ENCODE measurements at regions not wholly inside any gene's neighbourhood (a gene's known extent, or its start where the extent isn't known, plus 50 kb on each side); places are given as distances from the start of the nearest gene placed in this dataset.

GRCh38 chr7:123401295-123401694, 133.1 kb downstream of the IQUB start:
- Histone ChIP-seq H3K27me3 (replicated peaks in 1 of 7) (no peaks in the 10 kb centered on the region), H3K27ac (no peak overlapping the region), H3K36me3 (no peaks in the 10 kb centered on the region), H3K4me3 (no peak overlapping the region), H3K4me1 (no peaks in the 10 kb centered on the region), H3K9me3 (no peaks in the 10 kb centered on the region)
- TF ChIP-seq, protein P1, sequence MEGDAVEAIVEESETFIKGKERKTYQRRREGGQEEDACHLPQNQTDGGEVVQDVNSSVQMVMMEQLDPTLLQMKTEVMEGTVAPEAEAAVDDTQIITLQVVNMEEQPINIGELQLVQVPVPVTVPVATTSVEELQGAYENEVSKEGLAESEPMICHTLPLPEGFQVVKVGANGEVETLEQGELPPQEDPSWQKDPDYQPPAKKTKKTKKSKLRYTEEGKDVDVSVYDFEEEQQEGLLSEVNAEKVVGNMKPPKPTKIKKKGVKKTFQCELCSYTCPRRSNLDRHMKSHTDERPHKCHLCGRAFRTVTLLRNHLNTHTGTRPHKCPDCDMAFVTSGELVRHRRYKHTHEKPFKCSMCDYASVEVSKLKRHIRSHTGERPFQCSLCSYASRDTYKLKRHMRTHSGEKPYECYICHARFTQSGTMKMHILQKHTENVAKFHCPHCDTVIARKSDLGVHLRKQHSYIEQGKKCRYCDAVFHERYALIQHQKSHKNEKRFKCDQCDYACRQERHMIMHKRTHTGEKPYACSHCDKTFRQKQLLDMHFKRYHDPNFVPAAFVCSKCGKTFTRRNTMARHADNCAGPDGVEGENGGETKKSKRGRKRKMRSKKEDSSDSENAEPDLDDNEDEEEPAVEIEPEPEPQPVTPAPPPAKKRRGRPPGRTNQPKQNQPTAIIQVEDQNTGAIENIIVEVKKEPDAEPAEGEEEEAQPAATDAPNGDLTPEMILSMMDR (IDR thresholded peaks at IDR 0.05 in 8 of 11, conservative IDR thresholded peaks at IDR 0.05 in 3 of 11): no peak
- TF ChIP-seq POLR2A (IDR thresholded peaks at IDR 0.05): no peak
- no peak for TF ChIP-seq POLR2AphosphoS5 (IDR thresholded peaks at IDR 0.05)
- 74 to 86% (median 79%) methylated on average over 6 of the region's 6 CpGs for WGBS, 5 donors
- DNase-seq: no peak
- intact Hi-C loops (cut with DNase I; ENCODE audit: low total_unique reads): no loop called here

- intact Hi-C loops (cut with DNase I; ENCODE audit: low total_unique reads): no loop called here
- DNase-seq: no peak
- H3K27ac ChIP-seq: no peak overlapping the region
- no peaks in the 10 kb centered on the region for H3K36me3 ChIP-seq
- TF ChIP-seq, protein P1 (IDR thresholded peaks at IDR 0.05 in 8 of 11, conservative IDR thresholded peaks at IDR 0.05 in 3 of 11): no peak
- no peak for TF ChIP-seq POLR2AphosphoS5 (IDR thresholded peaks at IDR 0.05)
- no peak for TF ChIP-seq POLR2A (IDR thresholded peaks at IDR 0.05)
- no peaks in the 10 kb centered on the region for H3K4me1 ChIP-seq
- H3K4me3 ChIP-seq: no peak overlapping the region
- no peaks in the 10 kb centered on the region for H3K27me3 ChIP-seq (replicated peaks in 1 of 7)
- no peaks in the 10 kb centered on the region for H3K9me3 ChIP-seq
Observed at GRCh38 chr7:123400196-123400595, 134.2 kb downstream of the IQUB start.

GRCh38 chr7:123398921-123399320, 135.5 kb downstream of the IQUB start:
- Histone ChIP-seq H3K9me3 (no peaks in the 10 kb centered on the region), H3K36me3 (no peaks in the 10 kb centered on the region), H3K4me3 (no peak overlapping the region), H3K27me3 (replicated peaks in 1 of 7) (no peaks in the 10 kb centered on the region), H3K4me1 (no peaks in the 10 kb centered on the region), H3K27ac (no peak overlapping the region)
- no peak for DNase-seq
- TF ChIP-seq, protein P1 (IDR thresholded peaks at IDR 0.05 in 8 of 11, conservative IDR thresholded peaks at IDR 0.05 in 3 of 11): no peak
- intact Hi-C loops (cut with DNase I; ENCODE audit: low total_unique reads): no loop called here

GRCh38 chr7:123397746-123398338, 136.6 kb downstream of the IQUB start:
- no peak for DNase-seq
- Histone ChIP-seq H3K4me1 (no peaks in the 10 kb centered on the region), H3K27me3 (replicated peaks in 1 of 7) (no peaks in the 10 kb centered on the region), H3K27ac (no peak overlapping the region), H3K4me3 (no peak overlapping the region), H3K36me3 (no peaks in the 10 kb centered on the region), H3K9me3 (no peaks in the 10 kb centered on the region)
- 75 to 87% (median 77%) methylated on average over 6 of the region's 6 CpGs for WGBS, 5 donors
- TF ChIP-seq POLR2A (IDR thresholded peaks at IDR 0.05) (no peak), POLR2AphosphoS5 (IDR thresholded peaks at IDR 0.05) (no peak)
- TF ChIP-seq, protein P1 (IDR thresholded peaks at IDR 0.05 in 8 of 11, conservative IDR thresholded peaks at IDR 0.05 in 3 of 11): no peak
- intact Hi-C loops (cut with DNase I; ENCODE audit: low total_unique reads): no loop called here

All from spleen (tissue), 11 donors.